SH-SY5Y (cell line): ENCODE measurements at regions not wholly inside any gene's neighbourhood (a gene's known extent, or its start where the extent isn't known, plus 50 kb on each side); places are given as distances from the start of the nearest gene placed in this dataset.

Experiments used
- GATA2 ChIP-seq: IDR thresholded peaks from 2 replicates; pipeline ENCODE4 v1.6.1; 2011; ENCODE audit warnings: mild to moderate bottlenecking, low read depth, low read length
- GATA3 ChIP-seq: IDR thresholded peaks from 2 replicates; pipeline ENCODE4 v1.6.1; 2011; ENCODE audit warnings: low read depth, mild to moderate bottlenecking, low read length, moderate library complexity

- TF ChIP-seq GATA2 (no peak), GATA3 (no peak)
Measured at GRCh38 chr1:238143038-238143437, 252.3 kb upstream of the ZP4 start.
